ENCODE measurements at regions not wholly inside any gene's neighbourhood (a gene's known extent, or its start where the extent isn't known, plus 50 kb on each side); places are given as distances from the start of the nearest gene placed in this dataset.

DNA sequence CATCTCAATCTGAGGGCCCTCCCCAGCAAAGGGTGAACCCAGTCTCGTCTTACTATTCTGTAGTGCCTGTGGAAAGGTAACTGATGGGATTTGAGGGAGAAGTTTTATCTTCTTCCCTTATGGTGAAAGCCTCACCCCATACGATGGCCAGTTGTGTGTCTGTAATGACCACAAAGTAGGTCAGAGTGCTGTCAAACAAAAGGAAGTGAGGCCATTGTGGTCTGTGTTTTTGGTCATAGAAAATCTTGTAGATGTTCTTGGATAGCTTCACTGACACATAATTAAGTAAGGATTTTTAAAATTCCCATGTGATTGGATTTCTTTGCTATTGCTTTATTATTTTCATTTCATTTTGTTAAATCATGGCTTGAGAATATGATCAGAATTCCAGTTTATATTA, 505.1 kb upstream of the KLF4 start:
- Histone ChIP-seq H3K36me3 (ENCODE audit: low read depth) (no peaks in the 10 kb centered on the region), H3K4me1 (ENCODE audit: insufficient read depth, poor library complexity, severe bottlenecking) (no peaks in the 10 kb centered on the region), H3K27ac (ENCODE audit: poor library complexity, severe bottlenecking) (no peak overlapping the region), H3K9me3 (ENCODE audit: severe bottlenecking) (no peaks in the 10 kb centered on the region), H3K4me3 (ENCODE audit: severe bottlenecking) (no peak overlapping the region), H3K27me3 (ENCODE audit: insufficient read depth, poor library complexity, severe bottlenecking) (no peaks in the 10 kb centered on the region)
- TF ChIP-seq, protein P1, sequence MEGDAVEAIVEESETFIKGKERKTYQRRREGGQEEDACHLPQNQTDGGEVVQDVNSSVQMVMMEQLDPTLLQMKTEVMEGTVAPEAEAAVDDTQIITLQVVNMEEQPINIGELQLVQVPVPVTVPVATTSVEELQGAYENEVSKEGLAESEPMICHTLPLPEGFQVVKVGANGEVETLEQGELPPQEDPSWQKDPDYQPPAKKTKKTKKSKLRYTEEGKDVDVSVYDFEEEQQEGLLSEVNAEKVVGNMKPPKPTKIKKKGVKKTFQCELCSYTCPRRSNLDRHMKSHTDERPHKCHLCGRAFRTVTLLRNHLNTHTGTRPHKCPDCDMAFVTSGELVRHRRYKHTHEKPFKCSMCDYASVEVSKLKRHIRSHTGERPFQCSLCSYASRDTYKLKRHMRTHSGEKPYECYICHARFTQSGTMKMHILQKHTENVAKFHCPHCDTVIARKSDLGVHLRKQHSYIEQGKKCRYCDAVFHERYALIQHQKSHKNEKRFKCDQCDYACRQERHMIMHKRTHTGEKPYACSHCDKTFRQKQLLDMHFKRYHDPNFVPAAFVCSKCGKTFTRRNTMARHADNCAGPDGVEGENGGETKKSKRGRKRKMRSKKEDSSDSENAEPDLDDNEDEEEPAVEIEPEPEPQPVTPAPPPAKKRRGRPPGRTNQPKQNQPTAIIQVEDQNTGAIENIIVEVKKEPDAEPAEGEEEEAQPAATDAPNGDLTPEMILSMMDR (IDR thresholded peaks at IDR 0.05; ENCODE audit: poor library complexity, severe bottlenecking): no peak
- DNase-seq (ENCODE audit: low spot score) (no peak), ATAC-seq (ENCODE audit: low read depth) (no peak)

GRCh38 chr9:107992271-107992670, 502.7 kb upstream of the KLF4 start:
- no peak overlapping the region for H3K27ac ChIP-seq (ENCODE audit: poor library complexity, severe bottlenecking)
- ATAC-seq (ENCODE audit: low read depth) (no peak), DNase-seq (ENCODE audit: low spot score) (no peak)
- no peak overlapping the region for H3K4me3 ChIP-seq (ENCODE audit: severe bottlenecking)
- no peaks in the 10 kb centered on the region for H3K27me3 ChIP-seq (ENCODE audit: insufficient read depth, poor library complexity, severe bottlenecking)
- TF ChIP-seq, protein P1 (IDR thresholded peaks at IDR 0.05; ENCODE audit: poor library complexity, severe bottlenecking): no peak
- H3K36me3 ChIP-seq (ENCODE audit: low read depth): no peaks in the 10 kb centered on the region
- H3K4me1 ChIP-seq (ENCODE audit: insufficient read depth, poor library complexity, severe bottlenecking): no peaks in the 10 kb centered on the region
- no peaks in the 10 kb centered on the region for H3K9me3 ChIP-seq (ENCODE audit: severe bottlenecking)

DNA sequence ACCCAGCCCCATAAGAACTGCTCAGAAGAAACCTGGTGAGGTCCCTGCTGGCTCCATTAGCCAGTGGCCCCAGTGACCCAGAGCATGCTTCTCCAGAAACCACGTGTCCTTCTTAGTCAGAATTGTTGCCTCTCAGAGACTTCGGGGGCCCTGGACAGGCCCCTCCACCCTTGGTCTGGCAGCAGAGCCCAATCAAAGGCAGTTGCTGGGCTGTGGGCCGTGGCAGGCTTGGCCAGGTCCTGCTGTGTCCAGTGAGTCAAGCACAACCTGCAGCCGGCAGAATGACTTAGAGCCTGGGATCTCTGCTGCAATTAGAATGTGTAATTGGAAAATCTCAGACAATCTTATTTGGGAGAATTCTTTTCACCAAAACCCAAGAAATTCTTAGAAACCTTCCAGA, 502.0 kb upstream of the KLF4 start:
- H3K9me3 ChIP-seq (ENCODE audit: severe bottlenecking): no peaks in the 10 kb centered on the region
- H3K27ac ChIP-seq (ENCODE audit: poor library complexity, severe bottlenecking): no peak overlapping the region
- H3K4me1 ChIP-seq (ENCODE audit: insufficient read depth, poor library complexity, severe bottlenecking): no peaks in the 10 kb centered on the region
- H3K36me3 ChIP-seq (ENCODE audit: low read depth): no peaks in the 10 kb centered on the region
- H3K27me3 ChIP-seq (ENCODE audit: insufficient read depth, poor library complexity, severe bottlenecking): no peaks in the 10 kb centered on the region
- no peak overlapping the region for H3K4me3 ChIP-seq (ENCODE audit: severe bottlenecking)
- no peak for DNase-seq (ENCODE audit: low spot score)
- no peak for ATAC-seq (ENCODE audit: low read depth)
- TF ChIP-seq, protein P1 (IDR thresholded peaks at IDR 0.05; ENCODE audit: poor library complexity, severe bottlenecking): no peak

DNA sequence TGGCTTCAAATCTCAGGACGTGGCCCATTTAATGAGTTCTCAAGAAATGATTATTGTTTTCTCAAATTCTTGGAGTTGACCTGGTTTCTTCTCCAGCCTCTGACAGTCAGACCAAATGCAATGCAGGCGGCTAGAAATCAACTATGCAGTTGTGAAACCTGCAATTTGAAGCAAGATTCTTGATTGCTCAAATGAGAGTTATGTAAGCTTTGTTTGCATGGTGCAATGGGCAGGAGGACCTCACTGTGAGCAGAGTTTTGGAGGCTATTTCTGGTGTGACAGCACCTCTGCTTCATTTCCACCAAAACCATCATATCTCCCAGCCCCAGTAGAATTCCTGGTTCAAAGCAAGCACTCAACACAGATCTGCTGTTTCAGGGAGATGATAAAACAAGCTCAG, 500.0 kb upstream of the KLF4 start:
- Histone ChIP-seq H3K36me3 (ENCODE audit: low read depth) (no peaks in the 10 kb centered on the region), H3K4me1 (ENCODE audit: insufficient read depth, poor library complexity, severe bottlenecking) (no peaks in the 10 kb centered on the region), H3K9me3 (ENCODE audit: severe bottlenecking) (no peaks in the 10 kb centered on the region), H3K27me3 (ENCODE audit: insufficient read depth, poor library complexity, severe bottlenecking) (no peaks in the 10 kb centered on the region), H3K27ac (ENCODE audit: poor library complexity, severe bottlenecking) (no peak overlapping the region), H3K4me3 (ENCODE audit: severe bottlenecking) (no peak overlapping the region)
- TF ChIP-seq, protein P1 (IDR thresholded peaks at IDR 0.05; ENCODE audit: poor library complexity, severe bottlenecking): no peak
- DNase-seq (ENCODE audit: low spot score) (no peak), ATAC-seq (ENCODE audit: low read depth) (no peak)

- Histone ChIP-seq H3K4me3 (ENCODE audit: severe bottlenecking) (no peak overlapping the region), H3K9me3 (ENCODE audit: severe bottlenecking) (no peaks in the 10 kb centered on the region), H3K27me3 (ENCODE audit: insufficient read depth, poor library complexity, severe bottlenecking) (no peaks in the 10 kb centered on the region), H3K27ac (ENCODE audit: poor library complexity, severe bottlenecking) (no peak overlapping the region), H3K36me3 (ENCODE audit: low read depth) (no peaks in the 10 kb centered on the region), H3K4me1 (ENCODE audit: insufficient read depth, poor library complexity, severe bottlenecking) (no peaks in the 10 kb centered on the region)
- TF ChIP-seq, protein P1 (IDR thresholded peaks at IDR 0.05; ENCODE audit: poor library complexity, severe bottlenecking): no peak
- DNase-seq (ENCODE audit: low spot score) (no peak), ATAC-seq (ENCODE audit: low read depth) (no peak)
Measured at GRCh38 chr9:107989099-107989498, 499.5 kb upstream of the KLF4 start.

All from RWPE2 (cell line).